OCI-LY7 (cell line): ENCODE measurements at regions not wholly inside any gene's neighbourhood (a gene's known extent, or its start where the extent isn't known, plus 50 kb on each side); places are given as distances from the start of the nearest gene placed in this dataset.

Experiments used
- BruUV-seq: library from RNA; stranded (reverse); fragments of 400-500 nt; replicated peaks from 2 replicates; lab custom pipeline; 2021; lab: Mats Ljungman, UMichigan
- CTCF ChIA-PET: fragments of 300-600 bp; sonication (Branson Sonifier 250); formaldehyde crosslinking; loops from one replicate; lab custom pipeline; 2022; ENCODE audit warnings: antibody characterized with exemption; ENCODE audit not compliant: unreplicated experiment; lab: Charles Lee
- POLR2A ChIA-PET: fragments of 300-600 bp; sonication (Branson Sonifier 250); formaldehyde crosslinking; loops from one replicate; lab custom pipeline; 2022; ENCODE audit warnings: antibody characterized with exemption; lab: Charles Lee
- DNase-seq: peaks from one replicate; pipeline ENCODE4 v3.0.0-alpha.2; 2015; ENCODE audit warnings: low spot score
- H2AFZ ChIP-seq: fragments of 200-600 bp; sonication (generic), shearing (Covaris generic); 2 replicates; pipeline ENCODE4 v1.6.1; 2014; ENCODE audit warnings: mild to moderate bottlenecking, antibody characterized with exemption, low read length, moderate library complexity
- H3K27ac ChIP-seq: fragments of 200-600 bp; sonication (generic); 2 replicates; pipeline ENCODE4 v1.5.1; 2014; ENCODE audit warnings: mixed run types, low read depth, mild to moderate bottlenecking, moderate library complexity, low read length, inconsistent platforms; ENCODE audit not compliant: poor library complexity, severe bottlenecking
- H3K36me3 ChIP-seq: fragments of 200-600 bp; sonication (generic); 2 replicates; pipeline ENCODE4 v1.6.1; 2014; ENCODE audit warnings: mild to moderate bottlenecking, antibody characterized with exemption, low read length, moderate library complexity, mixed read lengths; ENCODE audit not compliant: insufficient read depth
- H3K4me1 ChIP-seq: fragments of 200-600 bp; sonication (generic); 2 replicates; pipeline ENCODE4 v1.5.1; 2014; ENCODE audit warnings: mild to moderate bottlenecking, low read length; ENCODE audit not compliant: insufficient read depth, poor library complexity, severe bottlenecking
- H3K4me2 ChIP-seq: fragments of 200-600 bp; sonication (generic); 2 replicates; pipeline ENCODE4 v1.6.1; 2014; ENCODE audit warnings: mild to moderate bottlenecking, low read length
- H3K4me3 ChIP-seq: fragments of 200-600 bp; sonication (generic); 2 replicates; pipeline ENCODE4 v1.5.1; 2014; ENCODE audit warnings: mild to moderate bottlenecking, low read depth, low read length; ENCODE audit not compliant: poor library complexity, severe bottlenecking
- H3K79me2 ChIP-seq: fragments of 200-600 bp; sonication (generic); 2 replicates; pipeline ENCODE4 v1.6.1; 2016; ENCODE audit warnings: low read depth, mild to moderate bottlenecking, low read length, moderate library complexity, mixed read lengths; ENCODE audit not compliant: insufficient read depth
- H3K9me2 ChIP-seq: fragments of 200-600 bp; sonication (generic); 2 replicates; pipeline ENCODE4 v1.6.1; 2016; ENCODE audit warnings: mild to moderate bottlenecking, low read length, mixed read lengths; ENCODE audit not compliant: insufficient read depth
- H3K9me3 ChIP-seq: fragments of 200-600 bp; sonication (generic); 2 replicates; pipeline ENCODE4 v1.6.1; 2014; ENCODE audit warnings: mild to moderate bottlenecking, mixed run types, low read length, mixed read lengths
- H4K20me1 ChIP-seq: fragments of 200-600 bp; sonication (generic); 2 replicates; pipeline ENCODE4 v1.6.1; 2014; ENCODE audit warnings: mild to moderate bottlenecking, antibody characterized with exemption, low read length, moderate library complexity, mixed read lengths; ENCODE audit not compliant: insufficient read depth
- EZH2phosphoT487 ChIP-seq: fragments of 200-600 bp; sonication (generic); IDR thresholded peaks from 2 replicates; pipeline ENCODE4 v1.6.1; 2018; ENCODE audit warnings: low read depth, borderline replicate concordance, mild to moderate bottlenecking, mixed run types, antibody characterized with exemption, low read length, moderate library complexity, mixed read lengths
- intact Hi-C: fragments of 100-400 bp; cut with micrococcal nuclease; formaldehyde crosslinking; loops from one replicate; pipeline ENCODE4 v1.10.0; 2022; ENCODE audit not compliant: unreplicated experiment
- TF ChIP-seq, protein P1 (sequence below): fragments of 200-600 bp; sonication (generic); conservative IDR thresholded peaks from 2 replicates; pipeline ENCODE4 v1.5.1; 2014; ENCODE audit warnings: mild to moderate bottlenecking, antibody characterized with exemption, low read length, moderate library complexity, mixed read lengths

DNA sequence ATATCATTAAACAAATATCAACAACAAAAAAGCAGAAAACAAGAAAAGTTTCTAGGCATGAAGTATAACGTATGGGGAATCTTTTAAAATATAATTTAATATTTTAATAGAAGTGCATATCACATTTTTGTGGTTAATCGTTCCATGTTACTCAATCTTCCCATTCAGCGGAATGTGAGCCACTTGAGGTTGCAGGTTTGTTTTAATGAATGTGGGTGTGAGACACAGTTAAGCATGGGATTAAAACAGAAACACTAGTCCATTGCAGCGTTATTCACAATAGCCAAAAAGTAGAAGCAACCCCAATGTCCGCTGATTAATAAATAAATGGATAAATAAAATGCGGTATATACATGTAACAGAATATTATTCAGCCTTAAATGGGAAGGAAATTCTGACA, 146.0 kb downstream of the NDFIP2 start:
- Histone ChIP-seq H2AFZ (no peak overlapping the region), H3K79me2 (no peaks in the 10 kb centered on the region), H3K27ac (no peak overlapping the region), H3K4me3 (no peak overlapping the region), H3K9me2 (no peaks in the 10 kb centered on the region), H3K4me2 (no peak overlapping the region), H3K36me3 (no peaks in the 10 kb centered on the region), H3K9me3 (no peaks in the 10 kb centered on the region), H3K4me1 (no peaks in the 10 kb centered on the region), H4K20me1 (no peaks in the 10 kb centered on the region)
- POLR2A ChIA-PET: no interaction called here
- intact Hi-C loops: no loop called here
- DNase-seq: no peak
- no peak for TF ChIP-seq EZH2phosphoT487
- TF ChIP-seq, protein P1, sequence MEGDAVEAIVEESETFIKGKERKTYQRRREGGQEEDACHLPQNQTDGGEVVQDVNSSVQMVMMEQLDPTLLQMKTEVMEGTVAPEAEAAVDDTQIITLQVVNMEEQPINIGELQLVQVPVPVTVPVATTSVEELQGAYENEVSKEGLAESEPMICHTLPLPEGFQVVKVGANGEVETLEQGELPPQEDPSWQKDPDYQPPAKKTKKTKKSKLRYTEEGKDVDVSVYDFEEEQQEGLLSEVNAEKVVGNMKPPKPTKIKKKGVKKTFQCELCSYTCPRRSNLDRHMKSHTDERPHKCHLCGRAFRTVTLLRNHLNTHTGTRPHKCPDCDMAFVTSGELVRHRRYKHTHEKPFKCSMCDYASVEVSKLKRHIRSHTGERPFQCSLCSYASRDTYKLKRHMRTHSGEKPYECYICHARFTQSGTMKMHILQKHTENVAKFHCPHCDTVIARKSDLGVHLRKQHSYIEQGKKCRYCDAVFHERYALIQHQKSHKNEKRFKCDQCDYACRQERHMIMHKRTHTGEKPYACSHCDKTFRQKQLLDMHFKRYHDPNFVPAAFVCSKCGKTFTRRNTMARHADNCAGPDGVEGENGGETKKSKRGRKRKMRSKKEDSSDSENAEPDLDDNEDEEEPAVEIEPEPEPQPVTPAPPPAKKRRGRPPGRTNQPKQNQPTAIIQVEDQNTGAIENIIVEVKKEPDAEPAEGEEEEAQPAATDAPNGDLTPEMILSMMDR: no peak
- BruUV-seq: no TSS peak
- CTCF ChIA-PET: no interaction called here

DNA sequence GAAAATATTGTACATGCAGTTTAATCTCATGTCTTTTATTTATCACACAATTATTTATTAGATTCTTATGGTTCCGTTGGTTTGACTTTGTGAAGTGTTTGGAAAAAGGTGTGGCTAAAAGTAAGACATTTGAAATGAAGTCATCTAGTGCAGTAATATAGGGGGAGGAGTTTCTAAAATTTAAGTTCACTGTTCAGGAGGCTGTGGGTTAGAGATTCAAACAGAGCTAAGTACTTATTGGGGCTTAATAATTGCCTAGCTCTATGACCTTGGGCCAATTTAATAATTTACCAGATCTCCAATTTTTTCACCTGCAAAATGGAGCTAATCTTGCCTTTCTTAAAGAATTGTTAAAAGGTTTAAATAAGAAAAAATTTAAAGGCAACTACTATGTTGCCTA, 144.6 kb downstream of the NDFIP2 start:
- H3K9me3 ChIP-seq: no peaks in the 10 kb centered on the region
- no peak overlapping the region for H3K4me2 ChIP-seq
- ChIA-PET CTCF (no interaction called here), POLR2A (no interaction called here)
- no peaks in the 10 kb centered on the region for H3K79me2 ChIP-seq
- no peaks in the 10 kb centered on the region for H3K9me2 ChIP-seq
- no peak overlapping the region for H3K27ac ChIP-seq
- TF ChIP-seq EZH2phosphoT487: no peak
- TF ChIP-seq, protein P1: no peak
- H4K20me1 ChIP-seq: no peaks in the 10 kb centered on the region
- no TSS peak for BruUV-seq
- H3K4me1 ChIP-seq: no peaks in the 10 kb centered on the region
- intact Hi-C loops: no loop called here
- DNase-seq: no peak
- no peaks in the 10 kb centered on the region for H3K36me3 ChIP-seq
- no peak overlapping the region for H2AFZ ChIP-seq
- no peak overlapping the region for H3K4me3 ChIP-seq

DNA sequence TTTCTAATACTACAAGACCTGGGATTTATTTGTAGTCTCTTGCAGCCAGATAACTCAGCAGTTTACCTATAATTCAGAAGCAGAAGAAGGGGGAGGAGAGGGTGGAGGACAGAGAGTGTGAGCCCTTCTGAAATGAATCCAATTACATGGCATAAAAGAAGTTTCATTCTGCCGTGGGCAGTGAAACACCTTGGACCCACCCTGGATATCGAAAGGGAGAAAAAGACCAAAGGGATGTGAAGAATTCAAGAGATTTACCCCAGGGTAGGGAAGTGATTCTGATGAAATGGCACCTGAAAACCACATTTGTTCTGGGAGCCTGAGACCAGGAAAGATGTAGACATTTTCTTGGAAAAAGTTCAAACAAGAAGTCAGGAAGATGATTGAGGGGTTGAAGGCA, 140.9 kb downstream of the NDFIP2 start:
- POLR2A ChIA-PET: no interaction called here
- CTCF ChIA-PET: no interaction called here
- no peak for DNase-seq
- Histone ChIP-seq H3K27ac (no peak overlapping the region), H3K36me3 (no peaks in the 10 kb centered on the region), H3K9me2 (no peaks in the 10 kb centered on the region), H4K20me1 (no peaks in the 10 kb centered on the region), H3K4me2 (no peak overlapping the region), H3K4me3 (no peak overlapping the region), H3K4me1 (no peaks in the 10 kb centered on the region), H3K9me3 (no peaks in the 10 kb centered on the region), H3K79me2 (no peaks in the 10 kb centered on the region), H2AFZ (no peak overlapping the region)
- intact Hi-C loops: no loop called here
- TF ChIP-seq, protein P1: no peak
- TF ChIP-seq EZH2phosphoT487: no peak
- BruUV-seq: no TSS peak
